HG03108 (cell line): ENCODE measurements at regions not wholly inside any gene's neighbourhood (a gene's known extent, or its start where the extent isn't known, plus 50 kb on each side); places are given as distances from the start of the nearest gene placed in this dataset.
"Not testable (repeated sequence)": the region's sequence is repeated elsewhere in the genome, so short reads cannot be mapped to it uniquely, and the experiment has no call there.

Source experiments
- ATAC-seq: cut with Tn5 transposase; IDR thresholded peaks from one replicate; pipeline ENCODE4 v1.9.1; 2021; ENCODE audit warnings: moderate library complexity; ENCODE audit not compliant: unreplicated experiment

DNA sequence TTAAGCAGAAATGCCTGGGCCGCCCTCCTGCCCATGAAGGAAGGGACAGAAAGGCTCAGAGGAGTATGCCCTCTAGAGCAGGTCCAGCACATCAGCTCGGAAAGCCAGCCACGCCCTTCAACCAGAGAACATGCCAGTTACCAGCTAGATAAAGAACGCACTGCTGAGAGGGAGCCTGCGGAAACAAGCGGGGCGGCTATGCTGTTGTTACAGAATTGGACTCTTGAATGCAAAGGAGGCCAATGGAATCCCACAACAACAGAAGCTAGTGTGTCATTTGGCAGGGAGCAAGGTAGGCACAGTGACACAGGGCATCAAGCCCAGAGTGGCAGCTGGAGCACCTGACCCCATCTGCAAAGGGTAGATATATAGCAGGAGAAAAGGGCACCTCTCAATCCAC, 242.9 kb upstream of the ID2 start:
- ATAC-seq = no peak

DNA sequence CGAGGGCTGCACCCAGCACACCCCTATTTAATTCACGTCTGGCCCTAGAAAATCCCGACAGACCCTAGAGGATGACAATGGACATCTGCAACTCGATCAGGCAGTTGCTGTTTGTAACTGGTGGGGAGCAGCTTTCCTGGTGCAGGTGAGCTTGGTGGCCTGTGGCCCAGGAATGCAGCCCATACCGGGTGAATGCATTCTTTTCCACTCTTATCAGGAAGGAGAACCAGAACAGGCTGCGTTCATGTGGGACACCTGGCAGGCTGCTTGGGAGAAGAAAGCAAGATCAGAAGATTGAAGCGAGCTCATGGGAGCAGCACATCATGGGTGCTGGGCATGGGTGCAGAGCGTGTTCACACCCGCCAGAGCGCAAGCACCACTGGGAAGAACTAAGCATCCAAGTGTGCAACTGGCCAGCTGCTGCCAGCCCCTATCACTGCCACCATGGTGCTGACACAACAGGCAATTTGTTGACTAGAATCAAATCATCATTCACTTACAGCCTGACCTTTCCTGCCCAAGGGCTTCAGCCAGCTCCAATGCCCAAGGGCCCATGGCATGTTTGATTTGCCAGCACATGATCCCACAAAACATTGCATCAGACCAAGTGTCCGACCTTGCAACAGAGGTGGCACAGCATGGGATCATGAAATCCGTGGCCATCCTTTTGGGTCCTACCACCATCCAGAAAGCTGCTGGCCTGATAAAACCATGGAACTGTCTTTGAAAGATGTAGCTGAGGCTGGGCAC, 241.7 kb upstream of the ID2 start:
- no peak for ATAC-seq

GRCh38 chr2:8441371-8441770, 240.5 kb upstream of the ID2 start:
- ATAC-seq = no peak

DNA sequence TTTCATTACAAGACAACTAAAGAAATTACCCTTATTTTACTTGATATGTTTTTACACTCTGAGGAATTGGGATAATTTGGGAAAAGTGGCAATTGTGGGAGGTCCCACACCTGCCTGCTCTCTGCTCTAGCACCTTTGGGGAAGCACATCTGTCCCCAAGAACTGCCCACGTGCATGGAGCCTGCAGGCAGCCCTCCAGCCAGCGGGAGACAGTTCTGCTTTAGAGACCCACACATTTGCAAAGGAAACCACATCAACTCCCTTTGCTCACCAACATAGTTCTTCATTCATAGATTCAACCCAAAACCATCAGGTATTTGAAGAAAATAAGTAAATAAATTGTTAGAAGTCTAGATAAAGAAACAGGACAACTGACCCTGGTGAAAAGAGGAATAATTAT, 239.9 kb upstream of the ID2 start:
- ATAC-seq = peak; percentile 75

- no peak for ATAC-seq
Measured at GRCh38 chr2:8442833-8443486, 238.9 kb upstream of the ID2 start.

- ATAC-seq = no peak
Measured at GRCh38 chr2:8445580-8445979, 236.3 kb upstream of the ID2 start.

DNA sequence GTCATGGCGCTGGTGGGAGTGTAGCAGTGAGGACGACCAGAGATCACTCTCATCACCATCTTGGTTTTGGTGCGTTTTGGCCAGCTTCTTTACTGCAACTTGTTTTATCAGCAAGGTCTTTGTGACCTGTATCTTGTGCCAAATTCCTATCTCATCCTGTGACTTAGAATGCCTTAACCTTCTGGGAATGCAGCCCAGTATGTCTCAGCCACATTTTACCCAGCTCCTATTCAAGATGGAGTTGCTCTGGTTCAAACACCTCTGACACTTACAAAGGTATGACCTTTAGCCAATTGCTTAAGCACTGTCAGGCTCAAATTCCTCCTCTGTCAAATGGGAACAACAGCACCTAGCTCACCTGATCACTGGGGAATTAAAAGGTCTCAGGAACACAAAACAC, 235.1 kb upstream of the ID2 start:
- ATAC-seq = not testable (repeated sequence)

- no peak for ATAC-seq
Measured at GRCh38 chr2:8447610-8448221, 234.1 kb upstream of the ID2 start.

DNA sequence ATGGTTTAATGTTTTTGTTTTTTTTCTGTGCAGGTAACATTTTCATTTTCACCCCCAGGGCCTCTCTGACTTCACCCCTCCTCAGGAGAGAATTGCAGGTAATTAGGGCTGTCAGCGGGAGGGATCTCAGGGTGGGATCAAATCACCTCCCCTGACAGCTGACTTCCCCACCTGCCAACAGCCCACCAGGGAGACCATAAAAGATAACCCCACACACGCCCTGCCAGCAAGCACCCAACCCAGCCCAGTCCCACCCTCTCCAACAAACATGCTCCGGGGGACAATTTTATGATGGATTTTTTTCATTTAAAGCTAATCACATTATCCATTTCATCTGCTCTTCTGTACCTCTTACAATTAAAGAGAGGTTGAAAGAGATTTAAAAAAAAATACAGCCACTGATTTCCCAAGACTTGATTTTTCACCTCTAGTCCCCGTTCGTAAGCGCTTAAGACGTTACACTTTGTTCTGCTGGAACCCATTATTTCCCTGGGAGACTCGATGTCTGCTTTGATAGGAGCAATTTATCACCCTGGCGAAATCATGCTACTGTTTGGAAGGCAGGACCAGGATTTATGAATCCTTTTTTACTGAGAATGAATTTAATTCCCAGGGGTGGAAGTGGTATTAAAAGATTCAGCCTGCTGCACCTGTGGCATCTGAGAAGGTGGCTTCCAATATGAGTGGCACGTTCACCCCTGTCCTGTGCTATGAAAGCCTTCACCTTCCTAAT, 232.9 kb upstream of the ID2 start:
- no peak for ATAC-seq

- ATAC-seq = no peak
Measured at GRCh38 chr2:8451273-8451672, 230.6 kb upstream of the ID2 start.

DNA sequence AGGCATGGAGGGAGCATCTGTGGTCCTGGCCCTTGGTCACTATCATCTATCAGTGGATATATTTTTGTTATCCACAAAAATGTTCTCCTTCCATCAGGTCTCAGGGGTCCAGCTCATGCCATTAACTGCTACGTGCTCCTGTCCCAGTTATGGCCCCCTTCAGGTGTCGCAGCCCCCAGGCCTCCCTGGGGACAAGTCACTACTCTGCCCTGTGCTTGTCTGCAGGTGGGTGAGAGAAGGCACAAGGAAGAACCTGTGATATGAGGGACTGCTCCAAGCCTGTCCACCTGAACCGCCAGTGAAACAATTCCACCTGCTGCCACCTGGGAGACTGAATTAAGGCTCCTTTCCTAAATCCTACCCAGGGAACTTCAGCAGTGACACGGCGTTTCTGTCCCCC, 229.6 kb upstream of the ID2 start:
- no peak for ATAC-seq

DNA sequence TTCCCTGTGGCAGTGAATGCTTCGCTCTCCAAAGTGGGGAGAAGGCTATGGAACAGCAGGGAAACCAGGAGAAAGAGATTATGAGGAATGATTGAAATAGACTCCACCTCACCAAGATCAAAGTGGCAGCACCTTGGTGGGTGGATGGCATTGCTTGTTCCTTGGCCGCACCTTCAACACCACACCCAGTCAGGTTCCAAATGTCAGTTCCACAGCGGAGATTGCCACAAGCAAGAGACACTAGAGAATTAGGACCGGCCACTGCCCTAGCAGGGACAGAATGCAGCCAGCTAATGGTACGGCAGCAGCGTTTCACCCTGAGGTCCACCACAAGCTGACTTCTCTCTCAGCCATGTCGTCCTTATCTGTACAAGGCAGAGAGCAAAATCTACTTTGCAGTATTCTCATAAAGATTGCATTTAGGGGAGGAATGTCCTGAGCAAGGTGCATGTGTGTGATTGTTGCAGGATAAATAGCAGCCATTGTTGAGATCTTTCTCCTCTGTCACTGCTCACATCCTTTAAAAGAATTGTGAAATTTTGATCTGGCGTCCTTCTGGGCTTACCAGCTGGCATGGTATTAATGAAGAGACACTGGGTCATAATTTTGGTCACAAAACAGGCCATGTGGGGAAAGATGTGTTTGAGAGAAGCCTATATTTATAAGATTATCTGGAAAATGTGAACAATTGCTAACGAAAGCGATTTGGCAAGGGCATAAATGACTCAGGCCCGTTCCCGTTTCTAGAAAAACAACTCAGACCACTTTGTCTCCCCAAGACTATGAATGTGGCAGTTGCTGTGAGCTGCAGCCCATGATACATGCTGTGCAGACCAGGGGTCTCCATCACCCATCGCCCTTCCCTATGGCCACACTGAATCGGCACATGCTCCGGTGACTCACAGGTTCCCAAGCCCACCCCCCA, 228.6 kb upstream of the ID2 start:
- no peak for ATAC-seq

DNA sequence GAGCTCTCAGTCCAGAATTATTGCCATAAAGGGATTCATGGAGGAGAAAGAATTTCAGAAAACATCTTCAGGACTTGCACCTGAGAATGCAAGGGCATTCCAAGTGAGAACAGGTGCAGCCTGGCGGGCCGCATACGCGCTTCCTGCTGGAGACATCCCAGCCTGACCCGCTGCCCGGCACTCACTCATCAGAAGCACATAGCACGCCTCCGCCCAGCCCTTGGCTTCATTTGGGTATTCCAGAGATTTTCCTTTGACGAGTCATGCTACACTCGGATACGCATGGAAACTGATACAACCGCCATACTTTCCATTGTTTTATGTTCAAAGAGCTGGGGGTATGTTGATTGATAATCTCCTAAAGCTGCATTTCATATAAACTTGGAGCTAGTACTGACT, 228.0 kb upstream of the ID2 start:
- no peak for ATAC-seq

GRCh38 chr2:8454797-8455196, 227.1 kb upstream of the ID2 start:
- ATAC-seq = no peak

- no peak for ATAC-seq
Measured at GRCh38 chr2:8455236-8456150, 226.4 kb upstream of the ID2 start.

DNA sequence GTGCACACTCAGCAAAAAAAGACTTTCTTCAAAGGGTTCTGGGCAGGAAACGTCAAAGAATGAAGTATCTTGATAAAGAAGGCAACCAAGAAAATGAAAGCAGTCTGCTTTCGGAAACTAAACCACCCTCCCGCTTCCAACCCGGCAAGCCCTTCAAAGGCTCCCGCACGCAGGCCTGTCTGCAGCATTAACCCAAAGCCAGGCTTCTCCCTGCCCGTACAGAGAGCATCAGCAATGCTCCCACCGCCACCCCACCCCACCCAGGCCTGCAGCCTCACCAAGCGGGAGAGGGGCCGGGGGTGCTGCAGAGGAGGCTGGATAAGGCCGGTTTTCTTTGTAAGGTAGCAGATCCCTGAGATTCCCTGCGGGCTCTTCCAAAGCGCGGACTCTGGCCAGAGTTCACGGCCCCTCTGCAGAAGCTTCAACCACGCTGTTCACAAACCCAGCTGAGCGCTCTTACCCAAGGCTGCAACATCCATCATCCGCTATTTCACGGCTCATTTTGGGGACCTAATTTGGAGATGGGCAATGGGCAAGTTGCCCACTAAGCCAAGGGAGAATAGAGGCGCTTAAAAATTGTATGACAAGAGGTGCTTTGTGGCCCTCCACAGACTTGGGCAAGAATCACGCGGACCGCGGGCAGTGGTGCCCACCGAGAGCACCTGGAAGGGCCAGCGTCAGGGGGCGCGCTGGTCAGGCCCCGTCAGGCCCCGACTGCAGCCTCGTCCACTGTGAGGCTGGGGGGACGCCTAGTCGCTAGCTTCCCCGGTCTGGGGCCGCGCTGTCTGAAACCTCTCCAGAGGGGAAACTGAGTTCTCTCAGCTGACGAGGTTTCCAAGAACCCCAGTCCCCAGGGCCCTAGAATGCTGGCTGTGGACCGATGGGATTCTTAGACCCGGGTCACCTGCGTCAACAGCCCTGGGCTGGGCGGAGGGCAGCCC, 225.4 kb upstream of the ID2 start:
- peak; percentile 55 for ATAC-seq

DNA sequence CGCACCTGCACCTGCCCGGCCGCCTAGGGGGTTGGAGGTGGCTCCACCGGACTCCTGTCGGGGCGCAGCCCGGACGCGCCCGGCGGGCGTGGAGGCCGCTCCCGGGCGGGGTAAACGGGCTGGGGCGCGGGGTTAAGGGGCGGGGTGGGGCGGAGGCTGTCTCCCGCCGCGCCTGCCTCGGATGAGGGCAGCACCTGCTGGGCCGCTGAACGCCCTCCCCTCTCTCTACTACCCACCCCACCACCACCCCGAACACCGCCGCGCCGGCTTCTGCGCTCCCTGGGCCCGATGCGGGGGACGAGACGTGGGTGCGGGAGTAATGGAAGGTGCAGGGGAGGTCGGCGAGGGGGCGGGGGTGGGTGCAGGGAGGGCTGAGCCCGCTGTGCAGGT, 224.8 kb upstream of the ID2 start:
- no peak for ATAC-seq

GRCh38 chr2:8457699-8458502, 224.0 kb upstream of the ID2 start:
- ATAC-seq = no peak
